ENCODE measurements at regions not wholly inside any gene's neighbourhood (a gene's known extent, or its start where the extent isn't known, plus 50 kb on each side); places are given as distances from the start of the nearest gene placed in this dataset.
"Not testable (repeated sequence)": the region's sequence is repeated elsewhere in the genome, so short reads cannot be mapped to it uniquely, and the experiment has no call there.

- no peak for DNase-seq (ENCODE audit: low read depth)
These were observed 196.9 kb downstream of the TM9SF2 start for GRCh38 chr13:99698010-99698815.

- DNase-seq (ENCODE audit: low read depth) = no peak
These were observed 194.6 kb downstream of the TM9SF2 start for GRCh38 chr13:99695857-99696256.

- DNase-seq (ENCODE audit: low read depth) = no peak
These were observed 192.8 kb downstream of the TM9SF2 start for GRCh38 chr13:99693852-99694611.

GRCh38 chr13:99693351-99693750 is 192.1 kb downstream of the TM9SF2 start:
- DNase-seq (ENCODE audit: low read depth) = no peak

- DNase-seq (ENCODE audit: low read depth) = no peak
These were observed 191.6 kb downstream of the TM9SF2 start for GRCh38 chr13:99692854-99693253.

- no peak for DNase-seq (ENCODE audit: low read depth)
These were observed 190.3 kb downstream of the TM9SF2 start for GRCh38 chr13:99691552-99691951.

GRCh38 chr13:99690426-99691174 is 189.3 kb downstream of the TM9SF2 start:
- no peak for DNase-seq (ENCODE audit: low read depth)

- DNase-seq (ENCODE audit: low read depth) = no peak
These were observed 188.7 kb downstream of the TM9SF2 start for GRCh38 chr13:99689955-99690354.

- DNase-seq (ENCODE audit: low read depth) = no peak
These were observed 187.5 kb downstream of the TM9SF2 start for GRCh38 chr13:99688776-99689175.

- DNase-seq (ENCODE audit: low read depth) = no peak
These were observed 186.6 kb downstream of the TM9SF2 start for GRCh38 chr13:99687723-99688397.

GRCh38 chr13:99686944-99687411 is 185.7 kb downstream of the TM9SF2 start:
- no peak for DNase-seq (ENCODE audit: low read depth)

- DNase-seq (ENCODE audit: low read depth) = no peak
These were observed 184.9 kb downstream of the TM9SF2 start for GRCh38 chr13:99686157-99686572.

GRCh38 chr13:99681695-99682094 is 180.4 kb downstream of the TM9SF2 start:
- DNase-seq (ENCODE audit: low read depth) = no peak

- no peak for DNase-seq (ENCODE audit: low read depth)
These were observed 176.1 kb downstream of the TM9SF2 start for GRCh38 chr13:99677116-99677951.

GRCh38 chr13:99671746-99672145 is 170.5 kb downstream of the TM9SF2 start:
- DNase-seq (ENCODE audit: low read depth) = no peak

GRCh38 chr13:99669096-99669495 is 167.8 kb downstream of the TM9SF2 start:
- not testable (repeated sequence) for DNase-seq (ENCODE audit: low read depth)

GRCh38 chr13:99666146-99666805 is 165.0 kb downstream of the TM9SF2 start:
- DNase-seq (ENCODE audit: low read depth) = no peak

- no peak for DNase-seq (ENCODE audit: low read depth)
These were observed 164.4 kb downstream of the TM9SF2 start for GRCh38 chr13:99665711-99666110.

- DNase-seq (ENCODE audit: low read depth) = no peak
These were observed 162.6 kb downstream of the TM9SF2 start for GRCh38 chr13:99663908-99664307.

GRCh38 chr13:99663185-99663825 is 162.0 kb downstream of the TM9SF2 start:
- DNase-seq (ENCODE audit: low read depth) = no peak
